ENCODE measurements at regions not wholly inside any gene's neighbourhood (a gene's known extent, or its start where the extent isn't known, plus 50 kb on each side); places are given as distances from the start of the nearest gene placed in this dataset.
A peak's percentile ranks its signal among the peaks of the same experiment; 100 is the strongest.
"Not testable (repeated sequence)": the region's sequence is repeated elsewhere in the genome, so short reads cannot be mapped to it uniquely, and the experiment has no call there.

DNA sequence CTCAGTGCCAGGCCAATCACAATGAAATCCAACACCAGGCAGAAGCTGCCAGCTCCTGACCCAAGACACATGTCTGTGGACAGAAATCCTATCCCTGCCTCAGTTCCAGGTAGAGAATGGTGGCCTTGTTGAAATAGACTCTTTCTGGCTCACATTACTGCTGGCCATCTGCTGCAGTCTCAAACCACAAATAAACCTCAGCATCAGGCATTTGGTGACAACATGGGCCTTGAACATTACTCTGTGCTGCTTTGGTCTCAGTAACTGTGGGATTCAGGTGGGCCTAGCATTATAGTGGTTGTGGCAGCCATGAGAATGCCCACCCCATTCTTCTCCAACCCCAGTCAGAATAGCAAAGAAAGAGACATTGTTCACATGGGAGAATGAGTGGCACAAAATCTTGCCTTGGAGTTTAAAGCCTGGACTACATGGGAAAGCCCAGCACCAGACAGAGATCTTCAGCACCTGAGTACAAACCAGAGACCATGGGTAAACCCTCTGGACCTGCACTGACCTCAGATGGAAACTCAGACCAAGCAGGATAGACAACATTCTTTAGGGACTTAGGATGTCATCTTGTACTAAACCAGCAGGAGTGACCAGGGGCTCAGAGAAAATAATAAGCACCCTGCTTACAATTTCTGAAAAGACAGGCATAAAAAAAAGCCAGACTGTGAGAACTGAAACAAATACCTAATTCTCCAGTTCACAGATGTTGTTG, 50.4 kb upstream of the TRAM1L1 start:
- DNase-seq: no peak

DNA sequence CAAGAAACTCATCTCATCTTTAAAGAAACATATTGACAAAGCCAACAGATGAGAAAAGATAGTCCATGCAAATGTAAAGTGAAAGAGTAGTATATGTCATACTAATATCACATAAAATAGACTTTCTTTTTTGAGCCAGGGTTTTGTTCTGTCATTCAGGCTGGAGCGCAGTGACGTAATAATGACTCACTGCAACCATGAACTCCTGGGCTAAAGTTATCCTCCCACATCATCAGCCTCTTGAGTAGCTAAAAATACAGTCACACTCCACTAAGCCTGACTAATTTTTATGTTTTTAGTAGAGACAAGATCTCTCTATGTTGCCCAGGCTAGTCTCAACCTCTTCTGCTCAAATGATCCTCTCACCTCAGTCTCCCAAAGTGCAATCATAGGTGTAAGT, 51.8 kb upstream of the TRAM1L1 start:
- DNase-seq: peak; percentile 78

GRCh38 chr4:117138732-117139131, 53.4 kb upstream of the TRAM1L1 start:
- not testable (repeated sequence) for DNase-seq

DNA sequence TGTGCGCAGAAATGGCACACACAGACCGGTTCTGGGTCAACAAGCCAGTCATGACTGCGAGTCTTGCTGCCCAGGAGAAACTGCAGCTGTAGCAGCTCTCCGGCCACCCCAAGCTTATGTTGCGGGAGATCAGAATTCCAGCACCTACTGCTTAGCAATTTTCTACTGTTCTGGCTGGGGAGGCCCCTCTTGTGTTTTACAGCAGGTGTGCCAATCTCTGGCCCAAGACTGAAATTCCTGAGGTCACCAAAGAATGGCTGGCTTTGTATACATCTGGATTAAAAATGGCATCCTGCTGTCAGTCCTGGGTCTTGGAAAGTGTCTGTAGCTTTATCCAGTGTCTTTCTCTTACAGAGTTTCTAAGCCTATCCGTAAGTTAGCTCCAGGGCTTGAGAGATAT, 68.9 kb upstream of the TRAM1L1 start:
- no peak for DNase-seq

GRCh38 chr4:117156806-117157205, 71.4 kb upstream of the TRAM1L1 start:
- DNase-seq: no peak

DNA sequence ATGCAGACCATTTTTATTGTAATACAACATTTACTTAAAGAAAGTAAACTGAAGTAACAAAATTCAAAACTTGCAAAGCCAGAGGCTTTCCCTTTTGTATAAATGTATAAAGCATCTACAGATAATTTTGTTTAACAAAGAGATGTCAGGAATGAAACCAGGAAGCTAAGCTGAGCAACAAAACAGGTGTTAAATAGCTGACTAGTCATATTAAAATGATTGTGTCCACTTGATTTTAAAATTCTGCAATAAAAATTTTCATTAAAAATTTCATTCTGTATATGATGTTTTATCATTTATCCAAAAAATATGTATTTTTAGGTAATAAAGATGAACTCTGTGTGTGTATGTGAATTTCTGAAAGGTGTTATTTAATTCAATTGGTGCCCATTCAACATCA, 72.0 kb upstream of the TRAM1L1 start:
- no peak for DNase-seq

GRCh38 chr4:117162976-117163375, 77.6 kb upstream of the TRAM1L1 start:
- no peak for DNase-seq

- DNase-seq: peak; percentile 4
Measured at GRCh38 chr4:117164338-117164737, 79.0 kb upstream of the TRAM1L1 start.

DNA sequence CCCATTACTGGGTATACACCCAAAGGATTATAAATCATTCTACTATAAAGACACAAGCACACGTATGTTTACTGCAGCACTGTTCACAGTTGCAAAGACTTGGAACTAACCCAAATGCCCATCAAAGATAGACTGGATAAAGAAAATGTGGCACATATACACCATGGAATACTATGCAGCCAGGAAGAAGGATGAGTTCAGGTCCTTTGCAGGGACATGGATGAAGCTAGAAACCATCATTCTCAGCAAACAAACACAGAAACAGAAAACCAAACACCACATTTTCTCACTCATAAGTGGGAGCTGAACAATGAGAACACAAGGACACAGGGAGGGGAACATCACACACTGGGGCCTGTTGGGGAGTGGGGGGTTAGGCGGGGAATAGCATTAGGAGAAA, 90.0 kb upstream of the TRAM1L1 start:
- DNase-seq: not testable (repeated sequence)

DNA sequence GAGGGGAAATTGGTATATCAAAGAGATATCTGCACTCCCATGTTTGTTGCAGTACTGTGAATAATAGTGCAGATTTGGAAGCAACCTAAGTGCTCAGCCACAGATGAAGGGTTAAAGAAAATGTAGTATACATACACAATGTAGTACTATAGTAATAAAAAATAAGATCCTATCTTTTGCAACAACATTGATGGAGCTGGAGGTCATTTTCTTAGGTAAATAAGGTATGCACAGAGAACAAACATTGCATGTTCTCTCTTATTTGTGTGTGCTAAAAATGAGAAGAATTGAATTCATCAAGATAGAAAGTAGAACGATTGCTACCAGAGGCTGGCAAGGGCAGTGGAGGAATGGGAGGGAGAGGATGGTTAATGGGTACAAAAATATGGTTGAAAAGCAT, 117.9 kb upstream of the TRAM1L1 start:
- DNase-seq: no peak

- no peak for DNase-seq
Measured at GRCh38 chr4:117210551-117210950, 125.2 kb upstream of the TRAM1L1 start.

GRCh38 chr4:117224256-117224655, 138.9 kb upstream of the TRAM1L1 start:
- DNase-seq: no peak

DNA sequence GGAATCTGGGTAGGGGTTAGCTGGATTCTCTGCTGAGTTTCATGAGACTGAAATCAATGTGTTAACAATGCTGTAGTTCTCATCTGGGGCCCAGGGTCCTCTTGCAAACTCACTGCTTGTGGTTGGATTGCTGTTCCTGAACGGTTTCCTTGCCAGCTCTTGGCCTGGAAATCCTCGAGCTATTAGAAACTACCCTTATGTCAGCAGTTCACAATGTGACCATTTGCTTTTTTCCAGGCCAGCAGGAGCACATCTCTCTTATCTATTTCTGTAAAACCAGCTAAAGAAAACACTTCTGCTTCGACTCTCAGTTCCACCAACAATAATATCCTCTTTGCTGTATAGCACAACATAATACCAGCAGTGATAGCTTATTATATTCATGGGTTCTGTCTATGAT, 140.1 kb upstream of the TRAM1L1 start:
- no peak for DNase-seq

DNA sequence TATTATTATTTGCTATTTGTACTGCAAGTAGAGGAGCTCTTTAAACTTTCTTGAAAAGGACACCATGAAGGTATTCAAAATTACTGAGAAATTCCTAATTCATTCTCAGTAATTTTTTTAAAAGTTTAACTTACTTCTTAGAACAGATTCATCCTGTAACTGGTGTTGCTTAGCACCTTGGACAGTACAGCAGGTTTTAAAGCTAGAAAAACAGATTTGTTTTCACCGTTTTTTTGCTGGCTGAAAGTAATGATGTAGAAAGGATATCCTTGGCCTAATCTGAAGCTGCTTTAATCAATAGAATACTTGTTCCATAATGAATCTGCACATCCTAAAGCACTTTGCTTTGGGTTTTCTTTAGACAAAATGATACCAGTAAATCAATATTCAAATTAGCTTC, 142.5 kb upstream of the TRAM1L1 start:
- no peak for DNase-seq

DNA sequence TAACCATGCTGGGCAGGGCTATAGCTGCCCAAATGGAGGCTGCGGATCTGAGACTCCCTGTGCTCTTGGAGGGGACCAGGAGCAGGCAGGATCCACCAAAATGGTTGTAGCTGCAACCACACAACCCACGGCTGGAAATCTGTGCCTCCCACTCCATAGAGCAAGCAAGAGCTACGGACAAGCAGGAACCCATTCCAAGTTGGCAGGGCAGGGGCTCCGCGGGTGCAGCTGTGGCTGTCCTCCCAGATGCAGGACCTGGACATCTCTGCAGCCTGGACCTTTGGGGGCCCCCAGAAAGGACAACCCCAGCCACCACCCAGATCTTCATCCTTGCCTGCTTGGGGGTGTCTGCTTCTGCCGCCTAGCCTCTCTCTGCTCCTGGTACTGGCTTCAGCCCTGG, 154.1 kb upstream of the TRAM1L1 start:
- DNase-seq: no peak

- no peak for DNase-seq
Measured at GRCh38 chr4:117249333-117249732, 164.0 kb upstream of the TRAM1L1 start.

DNA sequence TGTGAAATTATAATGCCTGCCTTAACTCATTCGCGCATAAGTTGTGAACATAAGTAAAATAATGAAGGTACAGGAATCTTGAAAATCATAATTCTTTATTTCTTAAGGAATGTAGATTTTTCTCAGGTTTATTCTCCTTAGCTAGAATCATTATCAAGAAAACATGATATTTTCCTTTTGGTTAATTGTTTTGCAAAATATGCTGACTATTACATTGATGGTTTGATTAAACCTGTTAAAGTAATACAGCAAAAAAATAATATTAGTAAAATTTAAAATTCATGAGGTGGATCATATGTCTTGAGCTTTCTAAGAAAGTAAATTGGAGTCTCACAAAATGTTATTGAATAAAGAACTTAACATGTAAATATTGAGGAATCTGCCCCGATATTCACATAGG, 178.7 kb upstream of the TRAM1L1 start:
- DNase-seq: no peak

DNA sequence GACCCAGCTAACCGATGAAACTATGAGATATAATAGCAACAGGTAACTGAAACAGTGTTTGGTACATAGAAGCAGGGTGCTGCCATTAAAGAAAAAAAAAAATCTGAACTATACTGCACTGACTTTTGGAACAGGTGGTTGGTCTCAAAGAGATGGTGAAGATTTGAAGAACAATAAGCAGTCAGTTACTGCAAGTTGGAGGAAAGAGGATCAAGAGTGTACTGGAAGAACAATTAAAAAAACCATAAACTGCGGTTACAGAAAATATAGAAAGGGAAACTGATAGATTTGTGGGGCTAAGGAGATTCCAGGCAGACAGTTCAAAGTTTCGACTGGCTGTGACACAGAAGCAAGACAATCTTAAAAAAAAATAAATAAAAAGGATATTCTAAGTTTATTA, 181.9 kb upstream of the TRAM1L1 start:
- DNase-seq: no peak

DNA sequence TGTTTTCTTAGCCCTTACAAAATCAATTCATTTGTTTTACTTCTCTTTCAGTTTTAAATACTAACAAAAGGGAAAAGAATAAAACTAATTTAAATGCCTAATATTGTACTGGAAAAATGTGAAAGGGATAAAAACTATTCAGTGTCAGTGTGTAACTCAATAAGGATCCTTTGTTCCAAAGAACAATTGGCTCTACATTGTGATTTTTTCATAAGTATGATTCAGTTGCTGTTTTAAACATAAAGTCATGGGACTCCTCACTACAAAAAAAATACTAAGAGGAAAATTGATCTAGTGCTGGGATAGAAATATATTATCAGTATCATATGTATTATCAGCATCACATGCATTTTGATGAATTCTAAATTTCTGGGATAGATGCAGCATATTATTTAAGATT, 199.4 kb upstream of the TRAM1L1 start:
- DNase-seq: no peak

DNA sequence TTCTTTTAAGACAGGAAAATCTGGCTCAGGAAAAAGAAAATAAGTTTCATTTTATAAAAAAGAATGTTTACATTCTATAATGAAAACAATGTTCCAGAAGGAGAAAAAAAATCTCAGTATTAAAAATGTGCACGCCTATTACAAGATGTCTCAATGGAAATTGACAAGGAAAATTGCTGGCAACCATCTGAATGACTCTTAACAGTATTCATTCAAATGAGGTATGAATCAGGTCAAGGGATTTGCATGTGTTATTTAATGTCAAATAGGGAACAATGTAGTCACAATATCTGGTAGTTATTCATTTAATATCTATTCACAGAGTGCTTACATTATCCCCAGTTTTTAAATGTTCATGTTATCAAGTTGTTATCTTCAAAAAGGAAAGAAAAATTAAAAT, 208.4 kb upstream of the TRAM1L1 start:
- no peak for DNase-seq

DNA sequence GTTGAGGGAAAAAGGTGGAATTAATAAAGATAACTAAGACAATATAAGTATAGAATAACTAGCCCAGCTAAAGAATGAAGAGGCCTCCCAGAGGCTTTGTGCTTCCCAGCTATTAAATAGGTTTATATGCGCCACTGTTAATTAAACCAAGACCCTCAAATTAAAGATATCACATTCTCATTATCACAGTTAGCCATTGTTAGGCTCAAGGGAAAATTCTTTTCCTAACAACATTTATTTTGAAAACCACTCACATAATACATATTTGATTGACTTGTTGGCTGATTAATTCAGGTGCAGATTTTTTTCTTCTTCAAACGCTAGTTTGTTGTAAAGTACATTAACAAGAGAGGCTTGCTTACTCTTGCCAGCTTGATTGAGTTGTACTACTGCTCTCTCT, 216.8 kb upstream of the TRAM1L1 start:
- DNase-seq: no peak

- DNase-seq: no peak
Measured at GRCh38 chr4:117311215-117311614, 225.8 kb upstream of the TRAM1L1 start.

GRCh38 chr4:117311989-117312388, 226.6 kb upstream of the TRAM1L1 start:
- no peak for DNase-seq

DNA sequence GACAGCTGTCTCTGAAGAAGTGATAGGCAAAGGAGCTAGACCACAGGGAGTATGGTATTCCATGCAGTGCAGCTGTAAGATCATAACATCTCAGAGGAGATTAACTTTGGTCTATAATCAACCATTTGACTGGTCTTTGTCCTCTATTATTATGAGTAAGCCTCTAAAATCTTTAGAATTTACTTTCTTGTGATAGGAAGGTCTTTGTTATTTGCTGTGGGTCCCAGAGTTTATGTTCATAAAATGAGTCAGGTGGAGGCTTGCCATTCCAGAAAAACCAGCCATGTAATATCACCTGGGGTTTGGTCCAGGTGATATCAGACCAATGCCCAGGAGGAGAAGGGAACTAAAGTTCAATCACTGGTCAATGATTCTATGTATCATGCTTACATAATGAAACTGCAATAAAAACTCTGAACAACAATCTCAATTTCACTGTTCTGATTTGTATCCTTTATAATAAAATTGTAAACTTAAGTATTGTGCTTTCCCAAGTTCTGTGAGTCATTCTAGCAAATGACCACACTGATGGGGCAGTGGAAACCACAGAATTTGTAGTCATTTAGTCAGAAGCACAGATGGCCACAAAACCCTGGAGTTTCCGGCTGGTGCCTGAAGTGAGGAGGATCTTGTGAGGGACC, 239.6 kb upstream of the TRAM1L1 start:
- peak; percentile 44 for DNase-seq

GRCh38 chr4:117326091-117326490, 240.7 kb upstream of the TRAM1L1 start:
- DNase-seq: no peak

All from MV-4-11 (cell line).